ENCODE measurements at regions not wholly inside any gene's neighbourhood (a gene's known extent, or its start where the extent isn't known, plus 50 kb on each side); places are given as distances from the start of the nearest gene placed in this dataset.

DNA sequence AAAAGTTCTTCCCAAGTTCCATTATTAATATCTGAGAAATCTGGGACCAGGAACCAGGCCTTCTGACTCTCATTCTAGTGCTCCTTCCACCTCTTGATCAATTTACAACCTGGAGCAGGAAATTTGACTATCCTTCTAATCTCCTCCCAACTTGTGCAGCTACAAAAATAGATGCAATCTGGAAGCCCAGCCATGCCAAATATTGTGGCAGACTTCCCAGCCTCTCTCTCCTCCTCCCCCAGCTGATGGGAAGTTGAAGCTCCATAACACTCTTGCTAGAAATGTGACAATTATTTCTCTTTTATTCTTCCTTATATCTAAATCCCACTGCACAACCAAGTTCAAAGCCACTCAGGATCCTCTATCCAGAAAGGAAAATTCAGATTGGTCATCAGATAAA lies 252.1 kb downstream of the SEC61B start:
- no peaks in the 10 kb centered on the region for H3K79me2 ChIP-seq (ENCODE audit: control insufficient read depth, insufficient read depth, low read length, unreplicated experiment)
- no peak overlapping the region for H3K4me3 ChIP-seq (ENCODE audit: low read depth, low read length)
- H3K4me1 ChIP-seq (ENCODE audit: control insufficient read depth, insufficient read depth, low read length, unreplicated experiment): no peaks in the 10 kb centered on the region
- peaks cover 33% of the 10 kb centered on the region; the same call in 1 of the 2 replicates for H3K27me3 ChIP-seq (ENCODE audit: insufficient read depth, low read length)
- H3K27ac ChIP-seq (ENCODE audit: low read depth, low read length): no peak overlapping the region
- no peak overlapping the region for H2AFZ ChIP-seq (ENCODE audit: low read length, unreplicated experiment)
- no peaks in the 10 kb centered on the region for H3K36me3 ChIP-seq (ENCODE audit: insufficient read depth, low read length)

DNA sequence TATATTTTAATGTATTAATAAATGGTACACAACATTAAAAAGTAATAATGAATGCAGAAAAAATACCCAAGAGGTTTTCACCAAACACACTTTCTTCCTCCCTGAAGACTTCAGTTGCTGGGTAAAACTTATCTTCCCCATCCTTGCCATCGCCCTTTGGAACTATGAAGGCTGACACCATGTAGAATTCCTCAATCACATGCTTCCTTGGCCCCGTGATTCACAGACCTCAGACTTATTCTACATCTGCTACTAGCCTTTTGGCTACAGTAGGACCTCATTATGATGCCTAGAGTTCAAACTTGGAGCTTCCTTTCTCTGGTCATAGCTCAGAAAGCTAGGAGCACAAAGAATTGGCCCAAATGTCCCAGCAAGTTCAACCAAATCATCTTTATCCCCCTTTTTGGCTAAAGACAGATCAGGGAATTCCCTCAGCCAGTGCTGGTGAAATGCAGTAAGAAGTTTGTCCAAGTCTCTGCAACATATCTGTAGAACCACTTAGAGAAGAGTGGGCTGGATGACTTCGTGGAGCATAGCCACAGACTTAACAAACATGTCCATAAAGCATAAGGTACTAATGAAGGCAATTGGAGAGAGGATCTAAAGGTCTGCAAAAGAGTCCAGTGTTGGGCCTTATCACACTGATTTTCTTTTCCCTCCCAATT lies 253.5 kb downstream of the SEC61B start:
- no peaks in the 10 kb centered on the region for H3K36me3 ChIP-seq (ENCODE audit: insufficient read depth, low read length)
- no peaks in the 10 kb centered on the region for H3K4me1 ChIP-seq (ENCODE audit: control insufficient read depth, insufficient read depth, low read length, unreplicated experiment)
- H3K79me2 ChIP-seq (ENCODE audit: control insufficient read depth, insufficient read depth, low read length, unreplicated experiment): no peaks in the 10 kb centered on the region
- no peak overlapping the region for H2AFZ ChIP-seq (ENCODE audit: low read length, unreplicated experiment)
- H3K4me3 ChIP-seq (ENCODE audit: low read depth, low read length): no peak overlapping the region
- H3K27me3 ChIP-seq (ENCODE audit: insufficient read depth, low read length): peaks cover 27% of the 10 kb centered on the region; the same call in 1 of the 2 replicates
- H3K27ac ChIP-seq (ENCODE audit: low read depth, low read length): no peak overlapping the region

DNA sequence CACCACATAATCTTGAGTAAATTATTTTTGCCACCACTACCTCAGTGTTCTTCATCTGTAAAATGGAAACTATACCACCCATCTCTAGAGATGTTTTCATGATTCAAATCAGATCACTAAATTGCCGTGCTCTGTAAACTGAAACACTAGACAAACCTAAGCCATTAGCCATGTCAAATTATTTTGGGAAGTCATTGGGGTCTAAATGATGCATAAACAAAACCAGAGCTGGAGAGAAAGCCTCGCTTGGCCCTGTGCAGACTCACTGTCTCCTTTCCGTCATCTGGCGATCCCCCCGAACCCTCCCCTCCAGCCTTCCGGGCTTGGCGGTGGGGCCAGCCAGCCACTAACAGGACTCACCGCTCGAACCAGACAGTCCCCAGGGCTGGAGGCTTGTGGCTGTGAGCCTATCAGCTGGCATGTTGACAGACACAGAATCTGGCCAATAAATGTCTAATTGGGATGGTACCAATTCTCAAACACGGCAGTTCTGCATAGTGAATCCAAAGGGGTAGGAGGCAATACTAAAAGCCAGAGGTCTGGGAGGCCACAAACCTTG lies 256.5 kb downstream of the SEC61B start:
- H3K4me1 ChIP-seq (ENCODE audit: control insufficient read depth, insufficient read depth, low read length, unreplicated experiment): no peaks in the 10 kb centered on the region
- H3K4me3 ChIP-seq (ENCODE audit: low read depth, low read length): no peak overlapping the region
- H3K27me3 ChIP-seq (ENCODE audit: insufficient read depth, low read length): peaks cover 27% of the 10 kb centered on the region; the same call in 1 of the 2 replicates
- H3K36me3 ChIP-seq (ENCODE audit: insufficient read depth, low read length): no peaks in the 10 kb centered on the region
- H2AFZ ChIP-seq (ENCODE audit: low read length, unreplicated experiment): no peak overlapping the region
- H3K79me2 ChIP-seq (ENCODE audit: control insufficient read depth, insufficient read depth, low read length, unreplicated experiment): no peaks in the 10 kb centered on the region
- H3K27ac ChIP-seq (ENCODE audit: low read depth, low read length): no peak overlapping the region

DNA sequence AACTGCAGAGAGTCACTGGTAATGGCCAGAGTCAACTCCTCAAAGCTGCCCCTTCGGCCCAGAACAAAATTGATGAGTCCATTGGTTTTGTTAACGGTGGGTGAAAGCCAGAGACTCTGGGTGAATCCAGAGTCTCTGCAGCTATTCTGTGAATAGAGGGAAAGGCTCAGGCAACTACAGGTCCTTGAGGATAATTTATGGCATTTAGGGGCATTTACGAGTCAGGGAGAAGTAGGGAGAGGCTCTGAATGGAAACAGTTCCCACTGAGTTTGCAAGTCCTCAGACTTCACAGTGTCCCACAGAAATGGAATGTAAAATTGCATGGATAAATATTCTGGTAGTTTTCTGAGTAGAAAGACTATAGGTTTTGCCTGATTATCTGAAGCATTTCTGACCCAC lies 257.8 kb downstream of the SEC61B start:
- Histone ChIP-seq H3K36me3 (ENCODE audit: insufficient read depth, low read length) (no peaks in the 10 kb centered on the region), H2AFZ (ENCODE audit: low read length, unreplicated experiment) (no peak overlapping the region), H3K79me2 (ENCODE audit: control insufficient read depth, insufficient read depth, low read length, unreplicated experiment) (no peaks in the 10 kb centered on the region), H3K27me3 (ENCODE audit: insufficient read depth, low read length) (peaks cover 27% of the 10 kb centered on the region; the same call in 1 of the 2 replicates), H3K4me1 (ENCODE audit: control insufficient read depth, insufficient read depth, low read length, unreplicated experiment) (no peaks in the 10 kb centered on the region), H3K27ac (ENCODE audit: low read depth, low read length) (no peak overlapping the region), H3K4me3 (ENCODE audit: low read depth, low read length) (no peak overlapping the region)

DNA sequence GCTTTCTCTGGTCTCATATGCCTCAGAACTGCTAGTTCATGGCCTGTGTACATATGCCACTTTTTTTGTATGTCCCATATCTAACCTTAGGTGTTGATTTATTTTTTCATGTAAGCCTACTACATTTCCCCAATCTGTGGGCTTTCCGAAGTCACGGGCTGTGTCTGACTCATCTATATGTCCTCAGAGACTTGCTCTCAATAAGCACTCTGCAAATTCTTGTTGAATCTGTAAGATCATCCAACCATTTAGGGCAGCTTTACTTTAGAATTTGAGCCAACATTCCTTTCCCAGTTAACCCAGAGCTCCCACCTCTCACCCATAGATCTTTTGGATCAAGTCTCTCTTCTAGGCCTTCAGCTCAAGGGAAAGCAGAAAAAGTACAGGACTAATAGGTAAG lies 263.4 kb downstream of the SEC61B start:
- Histone ChIP-seq H2AFZ (ENCODE audit: low read length, unreplicated experiment) (no peak overlapping the region), H3K27ac (ENCODE audit: low read depth, low read length) (no peak overlapping the region)

DNA sequence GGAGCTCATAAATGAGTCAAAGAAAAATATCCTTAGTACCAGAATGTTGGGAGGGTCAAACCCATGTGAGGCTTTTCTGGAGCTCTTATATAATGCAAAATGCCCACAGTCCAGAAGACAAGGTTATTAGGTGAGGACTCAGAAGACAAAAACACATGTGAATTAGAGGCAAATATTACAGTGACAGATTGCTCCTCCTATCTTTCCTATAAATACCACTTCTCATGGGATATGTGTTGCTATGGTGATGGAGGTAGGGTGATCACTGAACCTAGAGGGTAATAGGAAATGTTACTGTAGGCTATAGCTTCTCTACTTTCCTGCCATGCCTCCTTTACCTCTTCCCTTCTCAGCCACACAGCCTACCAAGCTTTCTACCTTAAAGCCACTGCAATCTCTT lies 264.6 kb downstream of the SEC61B start:
- Histone ChIP-seq H3K4me1 (ENCODE audit: control insufficient read depth, insufficient read depth, low read length, unreplicated experiment) (peaks cover 4% of the 10 kb centered on the region), H3K79me2 (ENCODE audit: control insufficient read depth, insufficient read depth, low read length, unreplicated experiment) (no peaks in the 10 kb centered on the region), H3K27me3 (ENCODE audit: insufficient read depth, low read length) (peaks cover under 1% of the 10 kb centered on the region; the same call in 1 of the 2 replicates), H2AFZ (ENCODE audit: low read length, unreplicated experiment) (no peak overlapping the region), H3K36me3 (ENCODE audit: insufficient read depth, low read length) (no peaks in the 10 kb centered on the region), H3K27ac (ENCODE audit: low read depth, low read length) (no peak overlapping the region), H3K4me3 (ENCODE audit: low read depth, low read length) (no peak overlapping the region)

More for the DNA sequence above, 263.4 kb downstream of the SEC61B start:
- no peak overlapping the region for H3K4me3 ChIP-seq (ENCODE audit: low read depth, low read length)
- H3K79me2 ChIP-seq (ENCODE audit: control insufficient read depth, insufficient read depth, low read length, unreplicated experiment): no peaks in the 10 kb centered on the region
- no peaks in the 10 kb centered on the region for H3K36me3 ChIP-seq (ENCODE audit: insufficient read depth, low read length)
- peaks cover 9% of the 10 kb centered on the region; the same call in 1 of the 2 replicates for H3K27me3 ChIP-seq (ENCODE audit: insufficient read depth, low read length)
- peaks cover 4% of the 10 kb centered on the region for H3K4me1 ChIP-seq (ENCODE audit: control insufficient read depth, insufficient read depth, low read length, unreplicated experiment)

DNA sequence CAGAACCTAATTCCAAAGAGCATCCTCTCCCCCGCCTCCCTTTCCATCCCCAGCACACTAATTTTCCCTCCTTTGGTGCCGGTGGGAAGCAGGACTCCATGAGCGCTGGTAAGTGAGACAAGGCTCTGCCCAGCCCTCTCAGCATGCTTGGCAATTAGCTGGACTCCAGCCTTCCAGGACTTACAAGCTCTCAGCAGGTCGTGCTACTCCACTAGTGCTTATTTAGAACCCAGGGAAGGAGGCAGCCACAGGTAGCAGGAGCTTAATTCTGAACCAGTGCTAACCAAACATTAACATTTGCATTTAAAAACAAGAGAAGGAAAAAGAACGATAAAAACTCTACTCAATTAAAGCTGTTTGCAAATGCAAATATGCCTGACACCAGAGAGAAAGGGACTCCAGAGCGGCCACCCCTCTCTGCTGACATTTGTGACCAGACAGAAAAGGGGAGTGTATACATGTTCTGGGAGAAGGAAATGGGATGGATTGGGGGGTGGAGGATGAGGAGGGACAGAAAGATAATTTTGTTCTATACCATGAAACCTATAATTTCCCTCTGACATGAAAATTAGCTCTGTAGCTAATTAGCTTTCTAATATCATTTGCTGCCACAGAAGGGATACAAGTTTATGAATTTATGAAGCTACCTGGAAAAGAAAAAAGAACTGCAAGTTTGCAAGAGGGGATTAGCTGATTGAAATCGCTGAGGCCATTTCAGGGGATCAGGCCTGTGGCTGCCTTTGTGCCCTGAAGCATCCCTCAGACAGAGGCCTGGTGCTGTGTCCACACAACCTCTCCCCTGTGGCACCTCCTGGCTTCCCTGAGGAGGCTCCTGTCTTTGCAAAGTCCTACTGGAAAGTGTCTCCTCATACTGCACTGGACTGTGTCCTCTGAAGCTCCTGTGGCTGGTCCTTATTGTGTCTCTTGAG lies 266.3 kb downstream of the SEC61B start:
- Histone ChIP-seq H3K36me3 (ENCODE audit: insufficient read depth, low read length) (no peaks in the 10 kb centered on the region), H3K4me1 (ENCODE audit: control insufficient read depth, insufficient read depth, low read length, unreplicated experiment) (peaks cover 4% of the 10 kb centered on the region), H3K79me2 (ENCODE audit: control insufficient read depth, insufficient read depth, low read length, unreplicated experiment) (no peaks in the 10 kb centered on the region), H2AFZ (ENCODE audit: low read length, unreplicated experiment) (no peak overlapping the region), H3K4me3 (ENCODE audit: low read depth, low read length) (no peak overlapping the region), H3K27ac (ENCODE audit: low read depth, low read length) (no peak overlapping the region), H3K27me3 (ENCODE audit: insufficient read depth, low read length) (0 out of 2 replicates have a peak, but pooled peaks cover 2% of the 10 kb centered on the region)

DNA sequence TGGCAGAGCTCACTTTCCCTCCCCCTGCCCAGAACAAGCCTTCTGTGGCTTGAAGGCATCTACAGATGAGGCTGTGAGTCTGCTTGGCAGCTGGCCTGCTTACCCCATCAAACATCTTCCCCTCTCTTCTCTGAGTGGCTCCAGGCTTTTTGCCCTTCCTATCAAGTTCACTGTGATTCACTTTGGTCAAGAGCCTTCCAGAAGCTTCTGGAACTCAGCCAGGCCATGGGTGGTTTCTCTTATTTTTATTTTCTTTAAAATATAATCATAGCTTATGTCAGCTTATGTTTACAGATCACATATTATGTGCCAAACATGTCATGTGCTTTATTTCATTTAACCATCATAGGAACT lies 267.0 kb downstream of the SEC61B start:
- no peak overlapping the region for H3K27ac ChIP-seq (ENCODE audit: low read depth, low read length)
- no peak overlapping the region for H2AFZ ChIP-seq (ENCODE audit: low read length, unreplicated experiment)
- peaks cover 4% of the 10 kb centered on the region for H3K4me1 ChIP-seq (ENCODE audit: control insufficient read depth, insufficient read depth, low read length, unreplicated experiment)
- no peaks in the 10 kb centered on the region for H3K79me2 ChIP-seq (ENCODE audit: control insufficient read depth, insufficient read depth, low read length, unreplicated experiment)
- H3K4me3 ChIP-seq (ENCODE audit: low read depth, low read length): no peak overlapping the region
- 0 out of 2 replicates have a peak, but pooled peaks cover 5% of the 10 kb centered on the region for H3K27me3 ChIP-seq (ENCODE audit: insufficient read depth, low read length)
- no peaks in the 10 kb centered on the region for H3K36me3 ChIP-seq (ENCODE audit: insufficient read depth, low read length)

DNA sequence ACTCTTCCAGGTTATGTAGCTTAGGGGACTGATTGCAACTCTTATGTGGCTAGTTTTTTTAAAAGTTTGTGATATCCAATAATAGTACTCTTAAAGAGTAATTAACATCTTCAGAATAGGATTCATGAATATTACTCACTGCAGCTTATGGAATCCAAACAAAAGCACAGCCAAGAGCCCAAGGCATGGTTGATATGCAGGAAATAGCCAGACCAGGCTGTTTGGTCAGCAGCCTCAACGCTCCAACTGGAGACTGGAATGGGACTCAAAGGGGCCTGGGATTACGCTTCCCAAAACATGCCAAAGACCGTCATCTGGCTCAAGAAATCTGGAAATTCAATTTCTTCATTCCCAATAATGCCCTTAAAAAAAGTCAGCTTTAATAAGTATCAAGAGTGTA lies 268.6 kb downstream of the SEC61B start:
- H3K79me2 ChIP-seq (ENCODE audit: control insufficient read depth, insufficient read depth, low read length, unreplicated experiment): no peaks in the 10 kb centered on the region
- no peak overlapping the region for H3K27ac ChIP-seq (ENCODE audit: low read depth, low read length)
- H3K4me1 ChIP-seq (ENCODE audit: control insufficient read depth, insufficient read depth, low read length, unreplicated experiment): no peaks in the 10 kb centered on the region
- no peak overlapping the region for H3K4me3 ChIP-seq (ENCODE audit: low read depth, low read length)
- no peaks in the 10 kb centered on the region for H3K36me3 ChIP-seq (ENCODE audit: insufficient read depth, low read length)
- peaks cover 8% of the 10 kb centered on the region; the same call in 1 of the 2 replicates for H3K27me3 ChIP-seq (ENCODE audit: insufficient read depth, low read length)
- H2AFZ ChIP-seq (ENCODE audit: low read length, unreplicated experiment): no peak overlapping the region

DNA sequence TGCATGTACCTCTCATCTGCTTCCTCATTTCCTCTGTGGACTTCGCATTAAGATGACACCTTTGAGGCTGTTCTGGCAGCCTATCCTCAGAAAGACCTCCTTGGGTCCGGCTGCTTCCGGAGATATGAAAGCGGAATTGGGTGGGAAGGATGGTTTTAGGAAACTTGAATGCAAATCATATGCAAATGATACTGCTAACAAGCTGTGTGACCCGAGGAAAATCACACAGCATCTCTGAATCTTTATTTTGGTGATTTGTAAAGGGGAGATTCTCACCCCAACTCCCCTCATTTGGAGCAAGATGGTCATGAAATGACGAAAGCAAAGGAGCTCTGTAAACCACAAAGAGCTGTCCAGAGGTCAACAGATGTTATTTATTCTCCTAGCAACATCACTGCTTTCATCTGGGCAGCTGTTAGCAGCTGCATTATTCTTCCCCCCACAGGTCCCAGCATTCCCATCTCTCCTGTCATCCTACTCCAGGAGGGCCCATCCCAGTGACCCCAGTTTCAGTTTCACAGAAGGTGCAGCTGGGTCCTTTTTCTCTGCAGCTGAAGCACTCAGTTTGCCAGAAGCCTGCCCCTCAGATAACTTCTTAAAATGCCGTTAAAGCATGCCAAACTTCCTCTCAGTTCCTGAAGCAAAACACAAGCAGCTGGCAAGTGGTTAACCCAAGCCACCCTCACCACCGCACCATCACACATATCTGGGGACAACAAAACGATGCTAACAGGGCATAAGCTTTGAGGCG lies 269.5 kb downstream of the SEC61B start:
- H3K27me3 ChIP-seq (ENCODE audit: insufficient read depth, low read length): peaks cover 16% of the 10 kb centered on the region; the same call in 1 of the 2 replicates
- no peaks in the 10 kb centered on the region for H3K36me3 ChIP-seq (ENCODE audit: insufficient read depth, low read length)
- H3K27ac ChIP-seq (ENCODE audit: low read depth, low read length): no peak overlapping the region
- no peak overlapping the region for H2AFZ ChIP-seq (ENCODE audit: low read length, unreplicated experiment)
- no peaks in the 10 kb centered on the region for H3K79me2 ChIP-seq (ENCODE audit: control insufficient read depth, insufficient read depth, low read length, unreplicated experiment)
- no peaks in the 10 kb centered on the region for H3K4me1 ChIP-seq (ENCODE audit: control insufficient read depth, insufficient read depth, low read length, unreplicated experiment)
- H3K4me3 ChIP-seq (ENCODE audit: low read depth, low read length): no peak overlapping the region
